Activated CD4-positive, alpha-beta memory T cell treated with anti-CD3 and anti-CD28 coated beads for 36 hours (primary cell): ENCODE measurements at regions not wholly inside any gene's neighbourhood (a gene's known extent, or its start where the extent isn't known, plus 50 kb on each side); places are given as distances from the start of the nearest gene placed in this dataset.

ENCODE experiments used
- CTCF ChIA-PET: fragments of 350-600 bp; sonication (Branson Sonifier 250); formaldehyde crosslinking; loops from one replicate; lab custom pipeline; 2021; ENCODE audit warnings: antibody characterized with exemption, inconsistent platforms; lab: Charles Lee
- POLR2A ChIA-PET: fragments of 350-600 bp; sonication (Branson Sonifier 250); formaldehyde crosslinking; loops from one replicate; lab custom pipeline; 2021; ENCODE audit warnings: antibody characterized with exemption; lab: Charles Lee
- DNase-seq: peaks from one replicate; pipeline ENCODE4 v3.0.0-alpha.2; 2020
- H3K27ac Mint-ChIP-seq: one replicate; pipeline ENCODE4 v1.8.0; 2021; ENCODE audit warnings: mixed read lengths
- H3K27me3 Mint-ChIP-seq: one replicate; pipeline ENCODE4 v1.8.0; 2021; ENCODE audit warnings: mixed read lengths
- H3K36me3 Mint-ChIP-seq: one replicate; pipeline ENCODE4 v1.8.0; 2021; ENCODE audit warnings: mixed read lengths
- H3K4me1 Mint-ChIP-seq: one replicate; pipeline ENCODE4 v1.8.0; 2021; ENCODE audit warnings: low read depth, mixed read lengths
- H3K4me3 Mint-ChIP-seq: one replicate; pipeline ENCODE4 v1.8.0; 2021; ENCODE audit warnings: mild to moderate bottlenecking, mixed read lengths
- H3K9me3 Mint-ChIP-seq: one replicate; pipeline ENCODE4 v1.8.0; 2021; ENCODE audit warnings: mixed read lengths
- intact Hi-C: fragments of 100-400 bp; cut with micrococcal nuclease; formaldehyde crosslinking; loops from one replicate; pipeline ENCODE4 v1.15.1; 2023

DNA sequence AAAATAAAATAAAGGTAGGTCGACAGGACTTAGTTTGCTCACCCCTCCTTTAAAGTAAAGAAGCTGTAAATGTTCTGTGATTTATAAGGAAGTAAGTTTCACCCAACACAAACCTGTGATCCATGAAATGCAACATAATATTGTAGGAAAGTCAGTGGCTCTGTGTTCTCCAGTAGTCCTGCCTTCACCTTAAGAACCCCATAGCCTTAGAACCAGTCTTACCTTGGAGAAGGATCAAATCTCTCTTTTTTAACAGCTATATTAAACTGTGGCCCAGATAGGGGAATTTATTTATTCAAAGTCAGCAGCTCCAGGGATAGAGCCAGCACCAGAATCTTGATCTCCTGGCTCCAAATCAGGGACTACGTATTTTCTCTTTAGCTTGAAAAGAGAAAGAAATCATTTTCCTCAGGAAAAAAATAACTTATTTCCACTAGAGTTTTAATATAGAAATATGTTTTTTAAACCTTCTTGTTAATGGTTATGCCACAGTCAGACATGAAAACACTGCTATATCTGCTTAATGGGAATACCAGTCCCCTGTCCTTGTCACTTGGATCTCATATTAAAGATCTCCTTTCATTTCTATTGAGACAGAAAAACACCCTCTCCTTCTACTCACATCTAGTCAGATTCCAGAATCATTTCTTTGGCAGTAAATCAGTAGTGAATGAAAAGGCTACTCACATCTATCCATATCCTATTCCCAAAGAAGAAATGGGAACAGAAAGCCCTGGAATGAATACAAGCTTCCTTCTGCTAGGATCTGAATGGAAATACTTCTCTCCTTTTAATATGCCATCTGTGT, 269.2 kb upstream of the TNC start:
- H3K27me3 Mint-ChIP-seq: peaks cover 6% of the 10 kb centered on the region
- H3K36me3 Mint-ChIP-seq: no peaks in the 10 kb centered on the region
- H3K27ac Mint-ChIP-seq: no peak overlapping the region
- intact Hi-C loops: no loop called here
- no peak for DNase-seq
- ChIA-PET POLR2A (interaction anchor here (1.1 kb wide), 1 partner anchor 39 kb away, joined by 3 read pairs; no protein-coding TSS in a partner anchor), CTCF (no interaction called here)
- H3K9me3 Mint-ChIP-seq: peaks cover 13% of the 10 kb centered on the region
- H3K4me1 Mint-ChIP-seq: no peaks in the 10 kb centered on the region
- H3K4me3 Mint-ChIP-seq: no peak overlapping the region

DNA sequence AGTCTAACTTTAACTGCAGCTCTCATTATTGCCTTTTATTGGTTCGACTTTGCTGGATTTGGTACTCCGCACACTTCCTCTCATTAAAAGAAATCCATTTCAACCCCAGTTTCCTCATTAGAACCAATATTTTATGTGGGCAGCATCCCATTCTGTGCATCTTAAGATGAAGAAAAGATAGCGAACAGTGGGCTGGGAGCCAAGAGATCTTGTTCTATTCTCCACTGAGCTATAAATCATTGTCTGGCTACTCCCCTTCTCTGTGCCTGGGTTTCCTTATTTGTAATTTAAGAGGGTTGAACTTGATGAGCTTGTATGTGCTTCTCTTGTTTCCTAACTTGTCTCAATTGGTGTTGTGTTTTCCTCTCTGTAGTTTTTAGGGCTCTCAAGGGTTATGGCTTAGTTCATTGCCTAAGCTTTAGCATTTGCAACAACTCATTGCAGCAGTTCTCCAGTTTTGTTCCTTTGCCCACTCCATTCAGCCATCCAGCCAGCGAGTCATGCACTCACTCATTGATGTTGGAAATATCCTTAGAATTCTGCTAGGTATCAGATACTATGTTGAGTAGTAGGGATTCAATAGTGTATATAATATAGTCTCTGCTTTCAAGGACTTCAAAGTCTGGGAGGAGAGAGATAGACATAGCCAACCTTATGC, 273.3 kb upstream of the TNC start:
- Mint-ChIP-seq H3K27me3 (peaks cover 4% of the 10 kb centered on the region), H3K36me3 (no peaks in the 10 kb centered on the region), H3K27ac (no peak overlapping the region), H3K9me3 (no peaks in the 10 kb centered on the region), H3K4me3 (no peak overlapping the region), H3K4me1 (no peaks in the 10 kb centered on the region)
- ChIA-PET POLR2A (no interaction called here), CTCF (no interaction called here)
- no peak for DNase-seq
- intact Hi-C loops: no loop called here

DNA sequence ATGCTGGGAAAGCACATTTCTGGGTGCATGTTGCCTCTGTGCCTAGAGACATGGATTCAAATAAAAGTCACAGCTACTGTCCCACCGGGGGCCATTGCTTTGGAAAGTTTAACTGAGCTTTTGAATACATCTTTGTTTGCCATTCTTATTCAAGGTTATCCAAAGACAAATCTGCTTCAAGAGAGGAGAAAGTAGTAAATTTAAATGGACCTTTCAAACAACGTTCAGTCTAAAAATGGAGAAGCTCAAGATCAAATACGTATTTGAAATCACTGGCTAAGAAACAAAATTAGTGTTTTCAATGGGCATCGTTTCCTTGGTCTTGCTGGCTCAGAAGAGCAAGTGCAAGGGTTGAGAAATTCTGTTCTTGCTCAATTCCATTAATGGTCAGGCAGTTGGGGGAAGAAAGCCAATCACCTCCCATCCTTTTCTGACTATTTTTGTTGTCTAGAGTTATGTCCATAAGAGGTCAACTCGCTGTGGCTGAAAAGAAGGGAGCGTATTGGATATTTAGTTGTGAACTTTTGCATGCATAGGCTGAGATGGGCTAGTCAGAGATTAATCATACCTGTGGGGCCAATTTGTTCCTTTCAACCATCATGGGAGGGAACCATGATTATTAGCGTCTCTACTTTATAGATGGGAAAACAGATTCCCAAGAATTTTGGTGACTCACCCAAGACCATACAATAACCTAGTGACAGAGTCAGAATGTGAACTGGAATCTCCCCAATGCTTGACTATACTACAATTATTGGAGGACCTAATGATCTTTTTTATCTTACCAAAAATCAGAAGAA, 276.2 kb upstream of the TNC start:
- peaks cover 2% of the 10 kb centered on the region for H3K27me3 Mint-ChIP-seq
- ChIA-PET POLR2A (no interaction called here), CTCF (interaction anchor here (0.6 kb wide), 1 partner anchor 868 kb away, joined by 3 read pairs; no protein-coding TSS in a partner anchor)
- H3K4me1 Mint-ChIP-seq: no peaks in the 10 kb centered on the region
- H3K4me3 Mint-ChIP-seq: no peak overlapping the region
- H3K36me3 Mint-ChIP-seq: no peaks in the 10 kb centered on the region
- DNase-seq: no peak
- intact Hi-C loops: no loop called here
- no peak overlapping the region for H3K27ac Mint-ChIP-seq
- H3K9me3 Mint-ChIP-seq: no peaks in the 10 kb centered on the region

DNA sequence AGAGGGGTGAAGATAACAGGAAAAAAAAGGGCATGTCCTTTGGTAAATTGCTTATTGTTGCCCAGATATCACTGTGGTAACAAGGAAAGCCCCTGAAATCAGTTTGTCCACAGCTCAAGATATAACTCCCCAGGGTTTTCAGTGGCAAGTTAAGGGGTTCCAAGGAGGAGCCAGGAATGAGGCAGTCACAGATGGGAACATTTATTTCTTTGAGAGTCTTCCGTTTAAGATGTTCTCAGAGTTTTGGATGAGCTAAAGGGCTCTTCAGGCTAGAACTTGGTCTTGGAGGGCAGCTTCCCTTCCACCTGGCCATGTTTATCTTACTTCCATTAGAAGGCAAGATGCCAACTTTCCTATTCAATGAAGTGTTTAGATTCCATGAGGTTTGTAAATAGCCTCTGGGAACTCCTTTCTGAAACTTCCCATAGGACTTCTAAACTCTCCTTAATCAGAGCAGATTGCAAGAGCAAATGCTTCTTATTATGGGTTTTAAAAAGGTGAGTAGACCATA, 277.6 kb upstream of the TNC start:
- Mint-ChIP-seq H3K4me3 (no peak overlapping the region), H3K27me3 (peaks cover 2% of the 10 kb centered on the region), H3K9me3 (no peaks in the 10 kb centered on the region), H3K4me1 (no peaks in the 10 kb centered on the region), H3K27ac (no peak overlapping the region), H3K36me3 (no peaks in the 10 kb centered on the region)
- POLR2A ChIA-PET: no interaction called here
- no peak for DNase-seq
- intact Hi-C loops: no loop called here
- CTCF ChIA-PET: no interaction called here

DNA sequence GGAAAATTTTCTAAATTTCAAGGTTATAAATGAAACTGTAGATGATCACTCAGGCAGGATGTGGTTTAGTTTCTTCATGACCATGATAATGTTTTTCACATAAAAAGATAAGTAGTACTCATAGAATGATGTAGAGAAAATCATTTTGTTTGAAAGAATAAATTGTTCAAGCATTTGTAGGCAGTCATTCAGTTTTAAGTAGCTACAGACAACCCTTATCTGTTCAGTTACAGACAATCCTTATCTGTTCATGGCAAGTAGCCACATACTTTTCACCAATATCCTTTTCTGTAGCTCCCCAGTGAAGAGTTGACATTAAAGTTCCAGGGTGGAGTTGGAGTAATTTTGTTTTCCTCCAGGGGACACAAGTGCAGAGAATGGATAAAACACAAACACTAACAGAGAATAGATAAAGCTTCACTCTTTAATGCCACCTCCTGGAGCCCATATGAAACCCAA, 278.1 kb upstream of the TNC start:
- H3K36me3 Mint-ChIP-seq: no peaks in the 10 kb centered on the region

DNA sequence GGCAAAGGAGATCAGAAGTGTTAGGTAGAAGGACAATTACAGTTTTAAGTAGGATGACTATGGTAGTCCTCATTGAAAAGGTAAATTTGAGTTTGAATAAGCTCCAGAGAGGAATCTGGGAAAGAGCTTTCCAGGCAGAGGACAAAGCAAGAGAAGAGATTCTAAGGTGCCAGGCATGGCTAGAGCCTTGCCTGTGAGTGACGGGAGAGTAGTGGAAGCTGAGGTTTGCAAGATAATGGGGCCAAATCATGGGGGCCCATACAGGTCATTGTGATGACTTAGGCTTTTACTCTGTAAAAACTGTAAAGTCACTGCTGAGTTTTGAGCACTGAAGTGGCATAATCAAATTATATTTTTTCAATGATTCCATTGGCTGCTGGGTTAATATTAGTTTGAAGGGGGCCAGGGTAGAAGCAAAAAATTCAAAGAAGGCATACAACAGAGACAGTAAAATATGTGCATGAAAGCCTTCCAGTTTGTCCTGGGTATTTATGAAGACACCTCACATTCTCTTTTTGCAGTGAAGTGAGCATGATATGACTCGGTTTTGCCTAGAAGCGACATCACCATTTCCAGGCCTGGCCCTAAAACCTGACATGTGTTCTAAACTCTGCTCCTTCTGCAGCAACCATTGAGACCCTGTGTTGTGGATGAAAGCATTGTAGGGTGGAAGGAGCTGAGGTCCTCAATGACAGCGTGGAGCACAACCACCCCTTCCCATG, 279.8 kb upstream of the TNC start:
- intact Hi-C loops: no loop called here
- H3K4me3 Mint-ChIP-seq: no peak overlapping the region
- no peaks in the 10 kb centered on the region for H3K9me3 Mint-ChIP-seq
- CTCF ChIA-PET: no interaction called here
- no peaks in the 10 kb centered on the region for H3K36me3 Mint-ChIP-seq
- H3K27me3 Mint-ChIP-seq: no peaks in the 10 kb centered on the region
- H3K27ac Mint-ChIP-seq: no peak overlapping the region
- no peak for DNase-seq
- POLR2A ChIA-PET: no interaction called here
- H3K4me1 Mint-ChIP-seq: no peaks in the 10 kb centered on the region

More for the DNA sequence above, 278.1 kb upstream of the TNC start:
- Mint-ChIP-seq H3K4me3 (no peak overlapping the region), H3K27ac (no peak overlapping the region), H3K4me1 (no peaks in the 10 kb centered on the region), H3K27me3 (peaks cover 2% of the 10 kb centered on the region), H3K9me3 (no peaks in the 10 kb centered on the region)
- DNase-seq: no peak
- ChIA-PET POLR2A (no interaction called here), CTCF (no interaction called here)
- intact Hi-C loops: no loop called here

DNA sequence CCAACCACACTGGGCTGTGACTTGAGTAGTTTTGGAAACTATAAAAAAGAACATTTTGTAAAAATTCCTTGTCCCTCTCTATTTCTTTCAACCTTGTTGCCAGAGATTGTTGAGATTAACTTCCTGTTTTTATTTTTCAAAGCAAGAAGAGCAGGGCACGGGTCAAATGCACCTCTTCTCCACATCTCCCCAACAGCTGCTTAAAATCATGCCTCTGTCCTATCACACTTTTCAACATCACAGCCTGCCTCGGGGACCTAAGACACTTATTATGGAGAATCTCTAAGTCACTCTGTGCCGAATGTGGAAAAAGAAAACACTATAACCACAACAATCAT, 280.3 kb upstream of the TNC start:
- H3K36me3 Mint-ChIP-seq: no peaks in the 10 kb centered on the region
- no peak for DNase-seq
- H3K27ac Mint-ChIP-seq: no peak overlapping the region
- H3K4me1 Mint-ChIP-seq: no peaks in the 10 kb centered on the region
- no peak overlapping the region for H3K4me3 Mint-ChIP-seq
- H3K27me3 Mint-ChIP-seq: peaks cover 2% of the 10 kb centered on the region
- H3K9me3 Mint-ChIP-seq: no peaks in the 10 kb centered on the region
- intact Hi-C loops: no loop called here
- ChIA-PET CTCF (no interaction called here), POLR2A (no interaction called here)

DNA sequence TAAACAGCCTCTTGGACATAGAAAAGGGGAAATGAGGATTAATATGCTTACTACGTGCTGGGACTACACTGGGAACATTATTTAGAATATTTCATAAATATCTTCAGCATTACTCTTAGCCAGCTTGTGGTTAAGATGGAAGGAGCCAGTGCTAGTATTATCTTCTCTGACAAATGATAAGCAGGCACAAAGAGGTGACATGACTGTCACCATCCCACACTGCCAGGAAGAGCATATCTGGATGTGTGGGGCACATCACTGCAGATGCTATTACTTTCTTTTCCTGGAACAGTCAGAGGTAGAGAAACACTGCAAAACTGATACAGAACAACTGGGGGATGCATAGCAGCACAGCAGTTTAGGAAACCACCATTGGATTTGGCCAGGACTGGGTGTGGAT, 281.0 kb upstream of the TNC start:
- Mint-ChIP-seq H3K27me3 (peaks cover 2% of the 10 kb centered on the region), H3K36me3 (no peaks in the 10 kb centered on the region), H3K27ac (no peak overlapping the region), H3K9me3 (no peaks in the 10 kb centered on the region), H3K4me3 (no peak overlapping the region), H3K4me1 (no peaks in the 10 kb centered on the region)
- DNase-seq: no peak
- ChIA-PET CTCF (no interaction called here), POLR2A (no interaction called here)
- intact Hi-C loops: no loop called here

DNA sequence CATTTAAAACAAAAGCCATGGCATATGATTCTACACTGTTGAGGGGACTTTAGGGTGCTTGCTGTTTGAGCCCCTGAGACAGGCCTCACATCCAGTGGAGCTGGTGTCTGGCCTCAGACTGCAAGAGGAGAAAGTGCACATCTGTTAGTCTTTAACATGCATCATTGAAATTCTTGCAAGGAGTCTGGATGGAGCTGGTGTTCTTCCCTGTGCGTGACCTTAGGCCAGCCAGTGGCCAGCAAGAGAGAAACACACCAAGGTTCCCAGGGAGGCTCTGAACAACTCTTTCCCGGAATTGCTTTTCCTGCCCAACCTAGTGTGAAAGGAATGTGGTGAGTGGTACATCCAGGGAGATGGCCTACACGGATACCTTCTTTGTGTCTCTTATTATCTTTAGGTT, 282.8 kb upstream of the TNC start:
- H3K4me1 Mint-ChIP-seq: no peaks in the 10 kb centered on the region
- no peak overlapping the region for H3K4me3 Mint-ChIP-seq
- H3K27ac Mint-ChIP-seq: no peak overlapping the region
- CTCF ChIA-PET: no interaction called here
- intact Hi-C loops: no loop called here
- peaks cover 2% of the 10 kb centered on the region for H3K27me3 Mint-ChIP-seq
- DNase-seq: no peak
- POLR2A ChIA-PET: no interaction called here
- no peaks in the 10 kb centered on the region for H3K9me3 Mint-ChIP-seq
- no peaks in the 10 kb centered on the region for H3K36me3 Mint-ChIP-seq

DNA sequence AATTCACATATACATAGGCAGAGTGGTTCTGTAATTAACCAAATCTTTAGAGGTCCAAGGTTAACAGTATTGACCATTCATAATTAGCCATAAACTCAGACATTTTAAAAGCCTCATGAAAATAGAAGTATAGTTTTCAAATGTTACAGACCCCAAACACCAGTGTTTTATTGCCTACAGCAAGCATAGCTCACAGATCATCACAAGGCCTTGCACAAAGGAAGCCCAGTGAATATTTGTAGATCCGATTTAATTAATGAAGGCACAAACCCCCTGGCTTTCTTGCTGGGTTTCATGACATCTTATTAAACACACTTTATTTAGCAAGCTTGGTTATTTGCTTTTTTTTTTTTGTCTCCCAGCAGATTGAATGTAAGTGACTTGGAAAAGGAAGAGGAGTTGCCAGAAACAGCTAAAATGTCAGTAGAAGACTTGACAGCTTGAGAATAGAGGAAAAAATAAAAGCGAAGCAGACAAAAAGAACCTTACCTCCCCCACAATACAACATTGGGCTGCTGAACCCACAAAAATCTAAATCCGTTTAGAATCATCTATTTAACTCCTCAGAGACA, 283.9 kb upstream of the TNC start:
- intact Hi-C loops: no loop called here
- Mint-ChIP-seq H3K4me1 (no peaks in the 10 kb centered on the region), H3K27me3 (peaks cover 9% of the 10 kb centered on the region), H3K9me3 (no peaks in the 10 kb centered on the region), H3K27ac (no peak overlapping the region), H3K36me3 (no peaks in the 10 kb centered on the region), H3K4me3 (no peak overlapping the region)
- DNase-seq: no peak
- POLR2A ChIA-PET: no interaction called here
- CTCF ChIA-PET: no interaction called here

DNA sequence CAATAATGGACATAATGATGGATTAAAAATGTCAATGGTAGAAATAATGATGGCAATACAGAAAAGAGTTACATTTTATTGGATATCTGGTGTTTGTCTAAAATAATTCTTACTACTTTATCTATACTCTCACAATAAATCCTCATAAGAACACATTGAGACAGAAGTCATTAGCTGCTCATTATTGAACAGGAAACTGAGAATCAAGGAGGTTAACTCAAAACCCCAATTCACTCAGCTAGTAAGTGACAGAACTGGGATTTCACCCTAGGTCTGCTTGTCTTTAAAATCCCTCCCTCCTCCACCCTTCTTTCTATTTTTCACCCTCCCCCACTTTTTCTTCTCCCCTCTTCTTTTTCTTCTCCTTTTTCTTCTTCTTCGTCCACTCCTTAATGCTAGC, 285.8 kb upstream of the TNC start:
- no peak for DNase-seq
- intact Hi-C loops: no loop called here
- Mint-ChIP-seq H3K36me3 (no peaks in the 10 kb centered on the region), H3K9me3 (no peaks in the 10 kb centered on the region), H3K4me1 (no peaks in the 10 kb centered on the region), H3K27me3 (peaks cover 13% of the 10 kb centered on the region), H3K4me3 (no peak overlapping the region), H3K27ac (no peak overlapping the region)
- CTCF ChIA-PET: no interaction called here
- POLR2A ChIA-PET: no interaction called here
